GM19324 (cell line): ENCODE measurements at regions not wholly inside any gene's neighbourhood (a gene's known extent, or its start where the extent isn't known, plus 50 kb on each side); places are given as distances from the start of the nearest gene placed in this dataset.

Experiments used
- ATAC-seq: cut with Tn5 transposase; IDR thresholded peaks from one replicate; pipeline ENCODE4 v1.9.1; 2021; ENCODE audit warnings: mild to moderate bottlenecking, moderate library complexity; ENCODE audit not compliant: unreplicated experiment, low FRiP score

GRCh38 chr10:108822026-108822425 is 1101.3 kb downstream of the XPNPEP1 start:
- no peak for ATAC-seq

- no peak for ATAC-seq
Measured at GRCh38 chr10:108819302-108819701, 1104.0 kb downstream of the XPNPEP1 start.

- no peak for ATAC-seq
Measured at GRCh38 chr10:108817584-108817983, 1105.7 kb downstream of the XPNPEP1 start.

- no peak for ATAC-seq
Measured at GRCh38 chr10:108817135-108817534, 1106.2 kb downstream of the XPNPEP1 start.

GRCh38 chr10:108812906-108813305 is 1110.4 kb downstream of the XPNPEP1 start:
- no peak for ATAC-seq

GRCh38 chr10:108812296-108812695 is 1111.0 kb downstream of the XPNPEP1 start:
- no peak for ATAC-seq

- ATAC-seq = no peak
Measured at GRCh38 chr10:108808228-108808627, 1115.1 kb downstream of the XPNPEP1 start.

GRCh38 chr10:108801775-108802517 is 1121.4 kb downstream of the XPNPEP1 start:
- ATAC-seq = no peak

- ATAC-seq = no peak
Measured at GRCh38 chr10:108801220-108801619, 1122.1 kb downstream of the XPNPEP1 start.

GRCh38 chr10:108797573-108797972 is 1125.7 kb downstream of the XPNPEP1 start:
- ATAC-seq = no peak

GRCh38 chr10:108791794-108792474 is 1131.4 kb downstream of the XPNPEP1 start:
- no peak for ATAC-seq

- no peak for ATAC-seq
Measured at GRCh38 chr10:108791030-108791429, 1132.3 kb downstream of the XPNPEP1 start.

GRCh38 chr10:108789919-108790318 is 1133.4 kb downstream of the XPNPEP1 start:
- ATAC-seq = no peak

- ATAC-seq = no peak
Measured at GRCh38 chr10:108789336-108789735, 1134.0 kb downstream of the XPNPEP1 start.

- ATAC-seq = no peak
Measured at GRCh38 chr10:108788891-108789290, 1134.4 kb downstream of the XPNPEP1 start.

- ATAC-seq = no peak
Measured at GRCh38 chr10:108787932-108788331, 1135.4 kb downstream of the XPNPEP1 start.

GRCh38 chr10:108785011-108785410 is 1138.3 kb downstream of the XPNPEP1 start:
- ATAC-seq = no peak

GRCh38 chr10:108784534-108784933 is 1138.8 kb downstream of the XPNPEP1 start:
- ATAC-seq = no peak

GRCh38 chr10:108783897-108784296 is 1139.4 kb downstream of the XPNPEP1 start:
- ATAC-seq = peak; percentile 70

- no peak for ATAC-seq
Measured at GRCh38 chr10:108782411-108782810, 1140.9 kb downstream of the XPNPEP1 start.

- no peak for ATAC-seq
Measured at GRCh38 chr10:108779501-108779900, 1143.8 kb downstream of the XPNPEP1 start.

- no peak for ATAC-seq
Measured at GRCh38 chr10:108775911-108776475, 1147.3 kb downstream of the XPNPEP1 start.
